Body of pancreas (tissue), 4 donors: ENCODE measurements at regions not wholly inside any gene's neighbourhood (a gene's known extent, or its start where the extent isn't known, plus 50 kb on each side); places are given as distances from the start of the nearest gene placed in this dataset.

ENCODE experiments used
- ATAC-seq: fragments of 150-250 bp; one replicate; pipeline ENCODE4 v1.9.1; 2016
- DNase-seq, 4 donors: peaks; one replicate each; pipeline ENCODE4 v3.0.0-alpha.2; 2019
- H3K27ac ChIP-seq, 4 donors: fragments of 200-600 bp; sonication (generic); 1 replicate in 3 of 4; 2 replicates in 1 of 4; pipeline versions ENCODE4 v1.5.1 to v1.6.1; 2016 to 2019; ENCODE audit warnings: mild to moderate bottlenecking in 1 of 4, mixed read lengths in 1 of 4, moderate library complexity in 1 of 4
- H3K27me3 ChIP-seq, 2 donors: fragments of 200-600 bp; sonication (generic); one replicate each; pipeline ENCODE4 v1.6.0; 2016; ENCODE audit warnings: mild to moderate bottlenecking in 1 of 2
- H3K36me3 ChIP-seq, 2 donors: fragments of 200-600 bp; sonication (generic); replicated peaks in 1 of 2; 2 replicates each; pipeline ENCODE4 v1.5.1; 2016; ENCODE audit warnings: low read depth in 2 of 2; ENCODE audit not compliant: insufficient read depth in 1 of 2
- H3K4me1 ChIP-seq: fragments of 200-600 bp; sonication (generic); one replicate; pipeline ENCODE4 v1.6.0; 2016
- H3K4me3 ChIP-seq, 2 donors: fragments of 200-600 bp; sonication (generic); 1 replicate in 1 of 2; 2 replicates in 1 of 2; pipeline ENCODE4 v1.5.1; 2016 to 2019
- H3K9me3 ChIP-seq, 3 donors: fragments of 200-600 bp; sonication (generic); 1 replicate in 2 of 3; 2 replicates in 1 of 3; pipeline ENCODE4 v1.5.1; 2016
- POLR2A ChIP-seq, 3 donors: fragments of 450-650 bp; IDR thresholded peaks; one replicate each; pipeline ENCODE4 v1.6.1; 2016; ENCODE audit warnings: antibody characterized with exemption in 3 of 3, mild to moderate bottlenecking in 2 of 3
- WGBS, 2 donors: methylation state at CpG; one replicate each; pipeline ENCODE4 v1.1.5; 2017; 5-methylcytosine and 5-hydroxymethylcytosine counted together
- intact Hi-C: fragments of 100-400 bp; cut with DNase I; formaldehyde crosslinking; loops from one replicate; pipeline ENCODE4 v1.15.1; 2023
- TF ChIP-seq, protein P1 (sequence below), 7 experiments: fragments of 450-650 bp in 4 of 7; fragments of 200-600 bp in 3 of 7; sonication (generic) in 3 of 7; IDR thresholded peaks; one replicate each; pipeline ENCODE4 v1.5.1; 2016 to 2019; ENCODE audit warnings: antibody characterized with exemption in 7 of 7

DNA sequence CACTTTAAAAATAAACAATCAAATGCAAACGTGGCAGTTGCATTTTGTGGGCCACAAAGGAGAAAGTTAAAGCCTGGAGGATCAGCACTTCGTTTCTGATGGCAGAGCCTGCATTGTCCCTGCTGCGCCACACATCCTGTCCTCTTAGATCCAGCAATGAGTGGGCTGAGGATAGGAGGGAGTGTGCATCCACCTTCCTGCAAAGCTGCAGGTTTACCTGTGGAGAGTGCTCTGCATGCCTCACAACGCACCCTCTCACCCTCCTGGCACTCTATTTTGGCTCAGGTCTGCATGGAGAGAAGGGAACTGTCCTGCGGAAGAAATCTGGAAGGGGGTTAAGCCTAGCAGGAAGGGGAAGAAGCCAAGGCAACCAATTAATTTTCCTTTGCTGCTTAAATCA lies 212.2 kb upstream of the SLC24A2 start:
- H3K27ac ChIP-seq = no peak overlapping the region
- H3K27me3 ChIP-seq = no peaks in the 10 kb centered on the region
- H3K36me3 ChIP-seq = no peaks in the 10 kb centered on the region
- no peaks in the 10 kb centered on the region for H3K4me1 ChIP-seq
- H3K4me3 ChIP-seq = no peak overlapping the region
- intact Hi-C loops = no loop called here
- WGBS, 2 donors = 74 to 76% methylated on average over 5 of the region's 5 CpGs
- no peaks in the 10 kb centered on the region for H3K9me3 ChIP-seq
- ATAC-seq (no peak), DNase-seq (no peak)
- no peak for TF ChIP-seq POLR2A (IDR thresholded peaks at IDR 0.05)
- TF ChIP-seq, protein P1, sequence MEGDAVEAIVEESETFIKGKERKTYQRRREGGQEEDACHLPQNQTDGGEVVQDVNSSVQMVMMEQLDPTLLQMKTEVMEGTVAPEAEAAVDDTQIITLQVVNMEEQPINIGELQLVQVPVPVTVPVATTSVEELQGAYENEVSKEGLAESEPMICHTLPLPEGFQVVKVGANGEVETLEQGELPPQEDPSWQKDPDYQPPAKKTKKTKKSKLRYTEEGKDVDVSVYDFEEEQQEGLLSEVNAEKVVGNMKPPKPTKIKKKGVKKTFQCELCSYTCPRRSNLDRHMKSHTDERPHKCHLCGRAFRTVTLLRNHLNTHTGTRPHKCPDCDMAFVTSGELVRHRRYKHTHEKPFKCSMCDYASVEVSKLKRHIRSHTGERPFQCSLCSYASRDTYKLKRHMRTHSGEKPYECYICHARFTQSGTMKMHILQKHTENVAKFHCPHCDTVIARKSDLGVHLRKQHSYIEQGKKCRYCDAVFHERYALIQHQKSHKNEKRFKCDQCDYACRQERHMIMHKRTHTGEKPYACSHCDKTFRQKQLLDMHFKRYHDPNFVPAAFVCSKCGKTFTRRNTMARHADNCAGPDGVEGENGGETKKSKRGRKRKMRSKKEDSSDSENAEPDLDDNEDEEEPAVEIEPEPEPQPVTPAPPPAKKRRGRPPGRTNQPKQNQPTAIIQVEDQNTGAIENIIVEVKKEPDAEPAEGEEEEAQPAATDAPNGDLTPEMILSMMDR (IDR thresholded peaks at IDR 0.05) = no peak

DNA sequence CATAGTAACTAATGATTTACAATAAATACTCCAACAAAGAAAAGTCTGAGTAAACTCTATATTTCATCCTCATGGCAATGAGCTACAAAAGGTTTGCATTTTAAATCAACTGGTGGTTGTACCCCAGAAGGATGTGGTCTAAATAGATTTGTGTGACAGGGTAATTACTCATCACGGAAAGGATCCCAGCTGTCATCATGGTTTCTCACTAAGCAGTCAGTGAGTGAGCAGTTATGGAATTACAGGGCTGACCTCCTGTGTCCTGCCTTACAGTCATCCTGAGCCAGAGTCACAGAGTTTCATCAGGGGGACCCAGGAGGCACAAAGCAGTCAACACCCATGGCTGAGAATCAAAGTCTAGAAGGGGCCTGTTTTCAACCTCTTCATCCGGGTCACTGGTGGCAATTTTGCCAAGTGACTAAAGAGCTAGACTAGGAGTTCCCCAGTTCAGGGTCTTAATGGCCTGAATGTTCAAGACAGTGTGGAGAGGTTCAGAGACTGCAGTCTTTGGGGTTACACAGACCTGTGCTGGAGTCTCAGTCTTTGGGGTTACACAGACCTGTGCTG lies 210.7 kb upstream of the SLC24A2 start:
- Histone ChIP-seq H3K27me3 (no peaks in the 10 kb centered on the region), H3K36me3 (no peaks in the 10 kb centered on the region), H3K4me1 (no peaks in the 10 kb centered on the region), H3K9me3 (no peaks in the 10 kb centered on the region), H3K27ac (no peak overlapping the region), H3K4me3 (no peak overlapping the region)
- DNase-seq = no peak
- intact Hi-C loops = no loop called here
- ATAC-seq = no peak
- no peak for TF ChIP-seq POLR2A (IDR thresholded peaks at IDR 0.05)
- TF ChIP-seq, protein P1 (IDR thresholded peaks at IDR 0.05) = no peak
- 77% methylated on average over 1 to 2 of the region's 2 CpGs for WGBS, 2 donors

DNA sequence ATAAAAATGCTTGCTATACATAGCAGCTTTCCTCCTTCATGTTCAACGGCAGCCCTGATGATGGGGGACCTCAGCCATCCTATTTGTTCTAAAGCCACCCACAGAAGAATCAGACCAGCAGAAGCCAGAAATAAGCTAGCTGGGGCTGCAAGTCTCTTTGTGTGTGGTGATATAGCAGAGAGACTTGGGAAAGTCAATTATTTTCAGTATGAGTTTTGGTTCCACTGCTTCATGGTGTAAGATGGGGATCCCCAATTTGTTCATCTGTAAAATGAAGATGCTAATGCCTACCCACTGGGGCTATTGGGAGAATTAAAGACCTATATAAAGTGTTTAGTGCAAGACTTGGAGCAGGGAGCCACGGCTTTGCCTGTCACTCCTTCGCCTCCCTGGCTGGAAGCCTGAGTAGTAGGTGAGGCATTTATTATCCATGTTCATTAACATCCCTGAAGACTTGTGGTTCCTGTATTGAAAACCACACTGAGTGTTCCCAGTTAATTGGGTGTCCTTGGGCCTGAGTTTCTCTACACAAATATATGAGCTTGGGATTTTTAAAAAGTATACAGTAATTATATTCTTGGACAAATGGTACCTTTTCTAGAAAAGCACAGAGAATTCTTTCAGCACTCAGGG lies 210.1 kb upstream of the SLC24A2 start:
- no peaks in the 10 kb centered on the region for H3K9me3 ChIP-seq
- 43 to 47% methylated on average over 3 of the region's 3 CpGs for WGBS, 2 donors
- no peak overlapping the region for H3K27ac ChIP-seq
- H3K4me1 ChIP-seq = no peaks in the 10 kb centered on the region
- H3K27me3 ChIP-seq = no peaks in the 10 kb centered on the region
- intact Hi-C loops = no loop called here
- H3K4me3 ChIP-seq = no peak overlapping the region
- TF ChIP-seq POLR2A (IDR thresholded peaks at IDR 0.05) = no peak
- TF ChIP-seq, protein P1 (IDR thresholded peaks at IDR 0.05) = no peak
- no peak for ATAC-seq
- DNase-seq = no peak
- no peaks in the 10 kb centered on the region for H3K36me3 ChIP-seq

DNA sequence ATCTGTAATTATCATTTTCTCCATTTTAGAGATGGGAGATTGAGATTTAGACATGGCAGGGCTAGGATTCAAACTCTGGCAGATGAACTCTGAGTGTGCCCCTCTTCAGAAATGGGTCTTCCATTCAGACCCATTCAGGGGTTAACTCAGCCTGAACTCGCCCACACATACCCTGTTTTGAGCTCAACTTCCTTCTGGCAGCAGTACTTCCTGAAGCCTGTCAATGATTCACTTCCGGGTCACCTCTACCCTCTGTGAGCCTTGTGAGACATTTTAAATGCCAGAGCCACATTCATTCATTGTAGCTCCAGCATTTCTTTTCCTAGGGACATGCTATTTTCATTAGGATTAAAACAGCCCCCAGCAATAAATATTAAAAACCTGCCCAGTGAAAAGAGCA lies 209.3 kb upstream of the SLC24A2 start:
- intact Hi-C loops = no loop called here
- H3K27ac ChIP-seq = no peak overlapping the region
- no peaks in the 10 kb centered on the region for H3K9me3 ChIP-seq
- H3K4me3 ChIP-seq = no peak overlapping the region
- 51 to 54% methylated on average over 2 of the region's 2 CpGs for WGBS, 2 donors
- H3K36me3 ChIP-seq = no peaks in the 10 kb centered on the region
- DNase-seq (no peak), ATAC-seq (no peak)
- no peaks in the 10 kb centered on the region for H3K4me1 ChIP-seq
- TF ChIP-seq, protein P1 (IDR thresholded peaks at IDR 0.05) = no peak
- TF ChIP-seq POLR2A (IDR thresholded peaks at IDR 0.05) = no peak
- H3K27me3 ChIP-seq = no peaks in the 10 kb centered on the region

DNA sequence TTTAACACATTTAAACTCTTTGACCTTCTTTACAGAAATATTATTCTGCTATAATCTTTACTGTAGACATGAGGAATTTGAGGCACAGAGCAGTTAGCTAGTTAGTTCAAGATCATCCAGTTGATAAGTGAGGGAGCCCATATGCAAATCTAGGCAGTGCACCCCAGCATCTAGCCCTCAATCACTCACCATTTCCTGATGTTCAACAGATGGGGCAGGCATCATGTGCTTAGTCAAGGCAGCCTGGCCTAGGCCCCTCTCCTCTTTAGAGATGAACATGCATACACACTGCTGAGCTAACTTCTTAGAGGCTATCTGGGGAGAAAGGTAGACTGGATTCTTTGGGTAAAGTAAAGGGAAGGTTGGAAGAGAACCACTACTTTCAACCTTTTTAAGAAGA lies 206.8 kb upstream of the SLC24A2 start:
- Histone ChIP-seq H3K4me1 (no peaks in the 10 kb centered on the region), H3K4me3 (no peak overlapping the region), H3K9me3 (no peaks in the 10 kb centered on the region), H3K36me3 (no peaks in the 10 kb centered on the region), H3K27ac (no peak overlapping the region), H3K27me3 (no peaks in the 10 kb centered on the region)
- DNase-seq (no peak), ATAC-seq (no peak)
- TF ChIP-seq POLR2A (IDR thresholded peaks at IDR 0.05) = no peak
- TF ChIP-seq, protein P1 (IDR thresholded peaks at IDR 0.05) = no peak
- intact Hi-C loops = no loop called here
